NCI-H2107 treated with DMSO at 0.1 percent for 48 hours (cell line): ENCODE measurements at regions not wholly inside any gene's neighbourhood (a gene's known extent, or its start where the extent isn't known, plus 50 kb on each side); places are given as distances from the start of the nearest gene placed in this dataset.

Experiments
- DNase-seq: peaks from one replicate; lab custom pipeline; 2025; ENCODE audit not compliant: unreplicated experiment; lab: John Stamatoyannopoulos, UW

- DNase-seq, result no peak
These were observed 63.8 kb upstream of the GATB start for GRCh38 chr4:151824656-151825055.

- no peak for DNase-seq
These were observed 61.5 kb upstream of the GATB start for GRCh38 chr4:151822331-151822730.

DNA sequence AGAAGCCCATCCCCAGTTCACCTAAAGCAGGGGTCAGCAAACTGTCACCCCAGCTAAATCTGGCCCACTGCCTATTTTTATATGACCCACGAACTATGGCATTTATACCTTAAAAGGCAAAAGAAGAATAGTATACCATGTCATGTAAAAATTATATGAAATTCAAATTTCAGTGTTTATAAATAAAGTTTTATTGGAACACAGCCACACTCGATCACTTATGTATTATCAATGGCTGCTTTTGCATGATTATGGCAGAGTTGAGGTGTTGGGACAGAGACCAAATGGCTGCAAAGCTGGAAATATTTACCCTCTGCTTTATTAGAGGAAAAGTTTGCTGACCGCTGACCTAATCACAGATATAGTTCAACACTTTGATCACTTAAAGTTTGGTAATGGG is 59.2 kb upstream of the GATB start:
- no peak for DNase-seq

DNA sequence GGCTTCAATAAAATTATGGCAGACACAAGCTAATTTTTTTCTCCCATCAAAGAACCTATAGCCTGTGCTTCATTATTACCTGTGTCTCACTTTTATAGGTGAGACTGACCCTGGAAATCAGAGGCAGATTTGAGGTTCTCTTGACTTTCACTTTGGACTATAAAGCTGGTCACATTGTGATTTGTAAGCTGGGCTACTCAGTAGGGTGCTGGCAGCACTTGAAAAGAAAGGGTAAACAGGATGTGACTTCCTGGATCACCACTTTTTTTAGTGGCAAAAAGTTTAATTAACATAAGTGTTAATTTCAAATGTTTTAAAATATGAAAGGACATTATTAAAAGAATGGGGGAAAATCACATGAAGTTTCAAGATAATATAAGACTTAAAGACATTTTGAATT is 50.6 kb upstream of the GATB start:
- DNase-seq, result no peak
